ENCODE measurements at regions not wholly inside any gene's neighbourhood (a gene's known extent, or its start where the extent isn't known, plus 50 kb on each side); places are given as distances from the start of the nearest gene placed in this dataset.
"Not testable (repeated sequence)": the region's sequence is repeated elsewhere in the genome, so short reads cannot be mapped to it uniquely, and the experiment has no call there.

GRCh38 chr9:42743030-42743814, 559.8 kb downstream of the SPATA31A6 start:
- not testable (repeated sequence) for TF ChIP-seq EZH2 (IDR thresholded peaks at IDR 0.05; ENCODE audit: borderline replicate concordance, low read depth, low read length, severe bottlenecking)
- peak; percentile 79 for TF ChIP-seq CTCF (IDR thresholded peaks at IDR 0.05; ENCODE audit: borderline replicate concordance, extremely low read depth, low read length, poor library complexity, severe bottlenecking)

Data from DND-41 (cell line).